AG20443 (cell line): ENCODE measurements at regions not wholly inside any gene's neighbourhood (a gene's known extent, or its start where the extent isn't known, plus 50 kb on each side); places are given as distances from the start of the nearest gene placed in this dataset.
"Not testable (repeated sequence)": the region's sequence is repeated elsewhere in the genome, so short reads cannot be mapped to it uniquely, and the experiment has no call there.

Source experiments
- DNase-seq: peaks from one replicate; pipeline ENCODE4 v3.0.0; 2012; ENCODE audit warnings: low spot score, mixed read lengths

- no peak for DNase-seq
These were observed 96.2 kb upstream of the TSHZ3 start for GRCh38 chr19:31445406-31445805.

GRCh38 chr19:31448221-31448657 is 99.0 kb upstream of the TSHZ3 start:
- peak; percentile 91 for DNase-seq

GRCh38 chr19:31449379-31449778 is 100.1 kb upstream of the TSHZ3 start:
- DNase-seq: no peak

GRCh38 chr19:31450696-31451095 is 101.5 kb upstream of the TSHZ3 start:
- no peak for DNase-seq

GRCh38 chr19:31451686-31452330 is 102.6 kb upstream of the TSHZ3 start:
- no peak for DNase-seq

GRCh38 chr19:31459430-31459829 is 110.2 kb upstream of the TSHZ3 start:
- DNase-seq: no peak

GRCh38 chr19:31461814-31462539 is 112.7 kb upstream of the TSHZ3 start:
- no peak for DNase-seq

- DNase-seq: no peak
These were observed 121.1 kb upstream of the TSHZ3 start for GRCh38 chr19:31470229-31470939.

- no peak for DNase-seq
These were observed 121.7 kb upstream of the TSHZ3 start for GRCh38 chr19:31470952-31471351.

GRCh38 chr19:31478241-31478640 is 129.0 kb upstream of the TSHZ3 start:
- DNase-seq: no peak

- DNase-seq: no peak
These were observed 134.1 kb upstream of the TSHZ3 start for GRCh38 chr19:31483226-31483857.

- not testable (repeated sequence) for DNase-seq
These were observed 135.7 kb upstream of the TSHZ3 start for GRCh38 chr19:31484858-31485410.

GRCh38 chr19:31485472-31485871 is 136.2 kb upstream of the TSHZ3 start:
- DNase-seq: no peak

- DNase-seq: no peak
These were observed 142.0 kb upstream of the TSHZ3 start for GRCh38 chr19:31491242-31491641.

GRCh38 chr19:31492050-31492449 is 142.8 kb upstream of the TSHZ3 start:
- DNase-seq: no peak

GRCh38 chr19:31496076-31496475 is 146.8 kb upstream of the TSHZ3 start:
- DNase-seq: no peak

GRCh38 chr19:31497709-31498108 is 148.5 kb upstream of the TSHZ3 start:
- no peak for DNase-seq

- DNase-seq: no peak
These were observed 149.5 kb upstream of the TSHZ3 start for GRCh38 chr19:31498781-31499180.

GRCh38 chr19:31499281-31500196 is 150.3 kb upstream of the TSHZ3 start:
- no peak for DNase-seq

- DNase-seq: no peak
These were observed 151.1 kb upstream of the TSHZ3 start for GRCh38 chr19:31500197-31500830.

GRCh38 chr19:31500946-31501345 is 151.7 kb upstream of the TSHZ3 start:
- no peak for DNase-seq
